ENCODE measurements at regions not wholly inside any gene's neighbourhood (a gene's known extent, or its start where the extent isn't known, plus 50 kb on each side); places are given as distances from the start of the nearest gene placed in this dataset.

GRCh38 chr6:23855497-23856116, 270.4 kb upstream of the NRSN1 start:
- no peak for TF ChIP-seq CTCF (IDR thresholded peaks at IDR 0.05)
- no peak for TF ChIP-seq POLR2A (IDR thresholded peaks at IDR 0.05)
